ENCODE measurements at regions not wholly inside any gene's neighbourhood (a gene's known extent, or its start where the extent isn't known, plus 50 kb on each side); places are given as distances from the start of the nearest gene placed in this dataset.

DNA sequence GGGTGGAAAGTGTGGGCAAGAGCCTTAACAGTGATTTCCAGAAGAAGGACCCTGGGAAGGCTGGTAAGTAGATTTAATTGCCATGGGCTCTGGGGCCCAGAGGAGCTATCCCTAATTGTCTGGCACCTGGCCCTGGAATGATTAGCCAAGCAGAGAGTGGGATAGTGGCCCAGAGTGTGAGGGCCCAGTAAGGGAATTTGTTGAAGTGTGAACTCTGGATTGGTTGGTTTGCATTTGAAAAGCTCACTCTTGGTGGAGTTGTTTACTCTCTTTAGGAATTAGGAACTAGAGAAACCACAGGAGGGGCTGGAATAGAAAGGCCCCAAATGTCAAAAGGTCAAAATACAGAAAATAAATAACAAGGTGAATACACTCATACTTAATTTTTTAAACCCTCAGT, 207.1 kb downstream of the GABRG2 start:
- H3K23ac ChIP-seq (ENCODE audit: low read depth, low read length): no peak overlapping the region
- H4K91ac ChIP-seq (ENCODE audit: insufficient read depth, low read depth, low read length): no peak overlapping the region
- H2BK120ac ChIP-seq (ENCODE audit: low read depth, low read length): no peak overlapping the region
- no peak overlapping the region for H2AFZ ChIP-seq (replicated peaks; ENCODE audit: low read length, poor library complexity)
- H3K56ac ChIP-seq (ENCODE audit: extremely low read depth, insufficient read depth, low read length): no peak overlapping the region
- no peaks in the 10 kb centered on the region for H3K9me1 ChIP-seq (ENCODE audit: insufficient read depth, low read length)
- no peak overlapping the region for H2BK20ac ChIP-seq (ENCODE audit: low read depth, low read length)
- H2BK5ac ChIP-seq (ENCODE audit: low read depth, low read length, poor library complexity, severe bottlenecking): no peak overlapping the region
- H2AK5ac ChIP-seq (ENCODE audit: low read depth, low read length): no peak overlapping the region
- no peak for DNase-seq
- no peaks in the 10 kb centered on the region for H3K79me1 ChIP-seq (ENCODE audit: low read depth in 1 of 2, low read length in 2 of 2)
- no peak for ATAC-seq (ENCODE audit: low read depth)
- H2BK15ac ChIP-seq (ENCODE audit: low read depth, low read length): no peak overlapping the region
- no peak overlapping the region for H4K5ac ChIP-seq (ENCODE audit: low read depth, low read length)
- intact Hi-C loops (cut with micrococcal nuclease) (no loop called here), dilution Hi-C loops (cut with HindIII; ENCODE audit: low sequenced_read_pairs, unreplicated experiment) (no loop called here), in situ Hi-C loops (cut with MboI; ENCODE audit: low sequenced_read_pairs) (no loop called here)
- H3K18ac ChIP-seq (ENCODE audit: low read depth, low read length): no peak overlapping the region
- CTCF ChIA-PET: no interaction called here
- H3K36me3 ChIP-seq (ENCODE audit: control insufficient read depth, insufficient read depth, low read length): no peaks in the 10 kb centered on the region
- POLR2A ChIA-PET (ENCODE audit: unreplicated experiment): no interaction called here
- H3K4me2 ChIP-seq (ENCODE audit: low read depth, low read length): no peak overlapping the region
- BruUV-seq (replicated peaks): no TSS peak
- TF ChIP-seq MXI1 (IDR thresholded peaks at IDR 0.05; ENCODE audit: borderline replicate concordance, low read depth, low read length) (no peak), RFX5 (IDR thresholded peaks at IDR 0.05; ENCODE audit: low read depth, low read length) (no peak), CEBPB (IDR thresholded peaks at IDR 0.05; ENCODE audit: low read depth, low read length) (no peak), POLR2A (IDR thresholded peaks at IDR 0.05; ENCODE audit: low read depth, low read length) (no peak), BHLHE40 (IDR thresholded peaks at IDR 0.05; ENCODE audit: low read depth, low read length) (no peak), SMC3 (IDR thresholded peaks at IDR 0.05; ENCODE audit: low read depth, low read length) (no peak), CHD1 (IDR thresholded peaks at IDR 0.05; ENCODE audit: low read depth, low read length) (no peak), NFE2L2 (IDR thresholded peaks at IDR 0.05; ENCODE audit: low read depth, low read length) (no peak), MAZ (IDR thresholded peaks at IDR 0.05; ENCODE audit: borderline replicate concordance, low read depth, low read length) (no peak), FOS (IDR thresholded peaks at IDR 0.05; ENCODE audit: low read depth, low read length) (no peak), MAFK (IDR thresholded peaks at IDR 0.05; ENCODE audit: low read depth, low read length) (no peak)
- TF ChIP-seq, protein P1, sequence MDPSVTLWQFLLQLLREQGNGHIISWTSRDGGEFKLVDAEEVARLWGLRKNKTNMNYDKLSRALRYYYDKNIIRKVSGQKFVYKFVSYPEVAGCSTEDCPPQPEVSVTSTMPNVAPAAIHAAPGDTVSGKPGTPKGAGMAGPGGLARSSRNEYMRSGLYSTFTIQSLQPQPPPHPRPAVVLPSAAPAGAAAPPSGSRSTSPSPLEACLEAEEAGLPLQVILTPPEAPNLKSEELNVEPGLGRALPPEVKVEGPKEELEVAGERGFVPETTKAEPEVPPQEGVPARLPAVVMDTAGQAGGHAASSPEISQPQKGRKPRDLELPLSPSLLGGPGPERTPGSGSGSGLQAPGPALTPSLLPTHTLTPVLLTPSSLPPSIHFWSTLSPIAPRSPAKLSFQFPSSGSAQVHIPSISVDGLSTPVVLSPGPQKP (IDR thresholded peaks at IDR 0.05; ENCODE audit: borderline replicate concordance, low read depth, low read length): no peak
- TF ChIP-seq, protein P2, sequence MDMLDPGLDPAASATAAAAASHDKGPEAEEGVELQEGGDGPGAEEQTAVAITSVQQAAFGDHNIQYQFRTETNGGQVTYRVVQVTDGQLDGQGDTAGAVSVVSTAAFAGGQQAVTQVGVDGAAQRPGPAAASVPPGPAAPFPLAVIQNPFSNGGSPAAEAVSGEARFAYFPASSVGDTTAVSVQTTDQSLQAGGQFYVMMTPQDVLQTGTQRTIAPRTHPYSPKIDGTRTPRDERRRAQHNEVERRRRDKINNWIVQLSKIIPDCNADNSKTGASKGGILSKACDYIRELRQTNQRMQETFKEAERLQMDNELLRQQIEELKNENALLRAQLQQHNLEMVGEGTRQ (IDR thresholded peaks at IDR 0.05; ENCODE audit: low read depth, low read length): no peak
- no peaks in the 10 kb centered on the region for H3K4me1 ChIP-seq (ENCODE audit: control insufficient read depth, insufficient read depth, low read length)
- no peak overlapping the region for H3K4ac ChIP-seq (ENCODE audit: low read depth, low read length)
- no peak overlapping the region for H4K8ac ChIP-seq (ENCODE audit: low read depth in 2 of 2, low read length in 2 of 2)
- no peak overlapping the region for H2AK9ac ChIP-seq (replicated peaks; ENCODE audit: low read depth, low read length, poor library complexity)
- no peak overlapping the region for H3K4me3 ChIP-seq (ENCODE audit: insufficient read depth, low read depth, low read length)
- no peaks in the 10 kb centered on the region for H3K27me3 ChIP-seq (ENCODE audit: control insufficient read depth, insufficient read depth, low read length)
- H3K14ac ChIP-seq (replicated peaks; ENCODE audit: low read depth, low read length): no peak overlapping the region
- H3K9ac ChIP-seq (ENCODE audit: low read depth, low read length): no peak overlapping the region
- H4K20me1 ChIP-seq (ENCODE audit: insufficient read depth, low read length): no peaks in the 10 kb centered on the region
- H3K9me3 ChIP-seq (ENCODE audit: control insufficient read depth, insufficient read depth, low read length): peaks cover 4% of the 10 kb centered on the region; the same call in 1 of the 2 replicates
- H3K27ac ChIP-seq (ENCODE audit: insufficient read depth, low read length): no peak overlapping the region

Data from IMR-90 (cell line).